Skeletal muscle cell (primary cell): ENCODE measurements at regions not wholly inside any gene's neighbourhood (a gene's known extent, or its start where the extent isn't known, plus 50 kb on each side); places are given as distances from the start of the nearest gene placed in this dataset.
A peak's percentile ranks its signal among the peaks of the same experiment; 100 is the strongest.

Experiments used
- DNase-seq: peaks from one replicate; pipeline ENCODE4 v3.0.0-alpha.2; 2010; ENCODE audit warnings: low read depth
- H3K4me3 ChIP-seq: 2 replicates; pipeline ENCODE4 v1.5.1; 2011; ENCODE audit warnings: low read depth, mild to moderate bottlenecking, control low read depth, low read length, moderate library complexity

- no peak for DNase-seq
- no peak overlapping the region for H3K4me3 ChIP-seq
Measured at GRCh38 chr2:123870881-123871276, 154.2 kb upstream of the CNTNAP5 start.

- no peak for DNase-seq
Measured at GRCh38 chr2:123890148-123890547, 134.9 kb upstream of the CNTNAP5 start.

GRCh38 chr2:123894167-123894566 lies 130.9 kb upstream of the CNTNAP5 start:
- no peak overlapping the region for H3K4me3 ChIP-seq
- no peak for DNase-seq

More at GRCh38 chr2:123890148-123890547, 134.9 kb upstream of the CNTNAP5 start:
- no peak overlapping the region for H3K4me3 ChIP-seq

- H3K4me3 ChIP-seq: no peak overlapping the region
- DNase-seq: no peak
Measured at GRCh38 chr2:123895651-123896050, 129.4 kb upstream of the CNTNAP5 start.

GRCh38 chr2:123901256-123901655 lies 123.8 kb upstream of the CNTNAP5 start:
- DNase-seq: no peak
- no peak overlapping the region for H3K4me3 ChIP-seq

GRCh38 chr2:123906361-123906760 lies 118.7 kb upstream of the CNTNAP5 start:
- no peak overlapping the region for H3K4me3 ChIP-seq
- no peak for DNase-seq

- H3K4me3 ChIP-seq: no peak overlapping the region
- no peak for DNase-seq
Measured at GRCh38 chr2:123908522-123908921, 116.6 kb upstream of the CNTNAP5 start.

GRCh38 chr2:123912171-123912570 lies 112.9 kb upstream of the CNTNAP5 start:
- H3K4me3 ChIP-seq: no peak overlapping the region
- no peak for DNase-seq

GRCh38 chr2:123913143-123913735 lies 111.8 kb upstream of the CNTNAP5 start:
- no peak overlapping the region for H3K4me3 ChIP-seq
- DNase-seq: no peak

- H3K4me3 ChIP-seq: no peak overlapping the region
- DNase-seq: no peak
Measured at GRCh38 chr2:123915380-123915779, 109.7 kb upstream of the CNTNAP5 start.

- no peak overlapping the region for H3K4me3 ChIP-seq
- DNase-seq: no peak
Measured at GRCh38 chr2:123916051-123916450, 109.0 kb upstream of the CNTNAP5 start.

GRCh38 chr2:123916531-123916930 lies 108.6 kb upstream of the CNTNAP5 start:
- DNase-seq: no peak
- H3K4me3 ChIP-seq: no peak overlapping the region

- H3K4me3 ChIP-seq: no peak overlapping the region
- DNase-seq: no peak
Measured at GRCh38 chr2:123917241-123917640, 107.8 kb upstream of the CNTNAP5 start.

GRCh38 chr2:123928358-123928757 lies 96.7 kb upstream of the CNTNAP5 start:
- H3K4me3 ChIP-seq: no peak overlapping the region
- DNase-seq: no peak

GRCh38 chr2:123935405-123935804 lies 89.7 kb upstream of the CNTNAP5 start:
- no peak for DNase-seq
- no peak overlapping the region for H3K4me3 ChIP-seq

- peak; percentile 55 for DNase-seq
- no peak overlapping the region for H3K4me3 ChIP-seq
Measured at GRCh38 chr2:123953846-123954245, 71.2 kb upstream of the CNTNAP5 start.

GRCh38 chr2:123958011-123958410 lies 67.1 kb upstream of the CNTNAP5 start:
- DNase-seq: no peak
- H3K4me3 ChIP-seq: no peak overlapping the region

GRCh38 chr2:123961576-123961975 lies 63.5 kb upstream of the CNTNAP5 start:
- no peak for DNase-seq
- H3K4me3 ChIP-seq: no peak overlapping the region

- H3K4me3 ChIP-seq: no peak overlapping the region
- no peak for DNase-seq
Measured at GRCh38 chr2:123971564-123972318, 53.3 kb upstream of the CNTNAP5 start.
